Occipital lobe (tissue), 1 donor: ENCODE measurements at regions not wholly inside any gene's neighbourhood (a gene's known extent, or its start where the extent isn't known, plus 50 kb on each side); places are given as distances from the start of the nearest gene placed in this dataset.
"Not testable (repeated sequence)": the region's sequence is repeated elsewhere in the genome, so short reads cannot be mapped to it uniquely, and the experiment has no call there.

Experiments
- DNase-seq: peaks from one replicate; lab custom pipeline; 2025; lab: John Stamatoyannopoulos, UW

DNA sequence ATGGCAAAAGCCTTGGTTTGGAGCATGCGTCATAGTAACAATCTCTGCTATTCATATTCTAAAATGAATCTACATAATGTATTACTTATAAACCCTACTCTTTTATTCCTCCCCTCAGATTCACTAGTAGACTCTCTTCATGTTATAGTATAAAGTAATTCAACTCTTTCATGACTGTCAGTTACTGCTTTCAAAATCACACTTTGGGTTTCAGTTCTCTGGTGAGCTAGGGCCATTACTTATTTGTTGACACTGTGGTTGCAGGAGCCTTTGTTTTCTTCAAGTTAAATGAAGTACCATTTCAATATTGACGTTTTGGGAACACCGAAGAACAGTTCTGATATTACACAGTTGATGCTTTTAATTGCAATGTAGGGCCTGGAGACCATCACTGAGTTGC lies 378.4 kb downstream of the DDX10 start:
- DNase-seq = no peak

DNA sequence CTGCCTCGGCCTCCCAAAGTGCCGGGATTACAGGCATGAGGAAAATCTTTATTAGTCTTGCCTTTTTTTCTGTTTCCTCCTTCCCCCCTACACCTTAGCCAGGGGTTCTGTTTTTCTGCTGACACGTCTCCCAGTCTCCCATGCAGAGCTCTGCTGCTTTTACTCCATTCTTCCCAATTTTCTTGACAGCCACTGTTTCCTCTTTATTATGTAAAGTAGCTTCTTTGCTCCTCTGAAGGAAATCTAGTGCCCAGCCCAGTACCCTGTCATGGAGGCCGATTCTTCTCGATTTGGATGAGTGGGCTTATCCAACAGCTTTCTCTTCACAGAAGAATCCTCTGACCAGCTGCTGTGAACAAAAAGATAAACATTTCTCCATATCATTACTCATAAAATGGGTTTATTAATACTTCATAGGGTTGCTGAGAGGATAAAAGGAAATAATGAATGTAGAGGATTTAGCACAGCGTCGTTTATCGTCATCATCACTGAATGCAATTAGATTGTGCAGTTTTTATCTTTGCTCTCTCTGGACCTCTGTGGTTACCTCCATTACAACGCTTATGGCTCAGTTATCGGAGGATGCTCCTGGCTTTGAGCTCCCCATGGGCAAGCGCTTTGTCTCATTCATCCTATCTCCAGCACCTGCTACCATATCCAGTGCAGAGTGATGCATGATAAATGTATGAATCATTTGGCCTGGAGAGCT lies 375.6 kb upstream of the C11orf87 start:
- no peak for DNase-seq

DNA sequence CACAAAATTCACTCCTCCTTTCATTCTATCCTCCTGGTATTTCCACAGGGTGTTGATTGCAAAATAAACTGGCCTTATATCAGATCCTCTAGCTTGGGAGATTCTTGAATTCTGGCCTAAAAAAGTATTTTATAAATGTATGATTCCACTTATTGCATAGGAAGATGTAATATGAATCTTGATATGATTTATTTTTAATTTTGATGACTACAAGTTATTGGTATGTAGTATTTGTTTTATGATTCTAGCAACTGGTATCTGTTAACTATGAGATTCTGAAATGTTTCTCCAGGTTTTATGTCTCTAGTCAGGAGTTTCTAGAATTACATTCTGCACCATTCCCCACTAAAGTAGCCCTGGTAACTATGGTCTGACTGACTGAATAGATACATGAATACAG lies 373.9 kb upstream of the C11orf87 start:
- DNase-seq = no peak

DNA sequence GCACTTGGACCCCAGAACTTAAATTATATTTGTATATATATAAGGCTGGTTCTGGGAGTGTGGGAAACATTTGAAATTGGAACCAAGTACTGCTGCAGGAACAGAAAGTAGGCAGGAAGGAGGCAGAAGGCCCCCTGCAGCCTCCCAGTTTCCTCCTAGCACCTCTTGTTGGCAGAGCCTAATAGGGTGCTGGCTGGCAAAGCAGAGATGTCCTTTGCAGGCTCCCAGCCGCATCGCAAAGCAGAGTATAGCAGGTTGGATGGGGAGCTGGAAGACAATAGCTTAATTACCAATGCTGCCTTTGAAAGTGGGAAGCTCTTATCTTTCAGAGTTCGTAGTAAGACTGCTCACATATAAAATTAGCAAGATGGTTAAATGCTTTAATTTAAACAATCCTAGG lies 370.8 kb upstream of the C11orf87 start:
- DNase-seq = no peak

GRCh38 chr11:109059402-109059801 lies 362.6 kb upstream of the C11orf87 start:
- DNase-seq = no peak

DNA sequence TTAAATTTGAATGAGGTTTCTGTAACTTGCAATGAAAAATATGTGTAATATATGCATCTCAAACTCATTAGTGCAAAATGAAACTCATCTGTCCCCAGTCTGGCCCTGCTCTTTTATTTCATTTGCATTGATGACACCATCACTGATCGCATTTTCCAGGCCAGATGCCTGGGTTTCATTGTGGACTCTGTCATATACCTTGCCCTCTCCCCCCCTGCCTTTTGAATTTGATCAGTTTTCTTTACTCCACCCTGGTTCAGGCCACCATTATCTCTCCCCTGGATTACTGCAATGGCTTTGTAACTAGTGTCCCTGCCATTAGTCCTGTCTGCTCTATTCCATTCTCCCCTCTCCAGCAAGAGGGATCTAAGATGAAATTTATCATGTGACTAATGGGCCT lies 360.6 kb upstream of the C11orf87 start:
- no peak for DNase-seq

- DNase-seq = no peak
Observed at GRCh38 chr11:109062445-109062844, 359.5 kb upstream of the C11orf87 start.

- DNase-seq = no peak
Observed at GRCh38 chr11:109062871-109063270, 359.1 kb upstream of the C11orf87 start.

GRCh38 chr11:109064618-109065311 lies 357.2 kb upstream of the C11orf87 start:
- not testable (repeated sequence) for DNase-seq

DNA sequence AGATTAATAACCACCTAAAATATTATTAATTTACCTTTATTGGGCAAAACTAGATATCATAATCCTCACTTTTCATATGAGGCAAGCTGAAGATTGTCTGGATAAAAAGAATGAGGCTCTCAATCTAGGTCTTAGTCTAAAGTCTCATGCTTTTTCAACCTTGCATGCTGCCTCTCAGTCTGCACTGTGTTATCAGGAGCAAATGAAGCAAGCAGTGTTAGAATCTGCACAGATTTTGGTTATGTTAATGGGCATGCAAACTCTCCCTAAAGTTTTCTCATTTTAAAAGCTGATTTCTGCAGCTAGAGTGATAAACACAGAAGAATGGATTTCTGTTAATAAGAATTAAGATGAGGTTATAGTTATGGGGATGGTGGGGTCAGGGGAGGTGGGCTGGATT lies 350.7 kb upstream of the C11orf87 start:
- no peak for DNase-seq

GRCh38 chr11:109071712-109072524 lies 350.1 kb upstream of the C11orf87 start:
- DNase-seq = peak; percentile 38

- no peak for DNase-seq
Observed at GRCh38 chr11:109073032-109073822, 348.8 kb upstream of the C11orf87 start.

GRCh38 chr11:109075976-109076375 lies 346.0 kb upstream of the C11orf87 start:
- DNase-seq = no peak

DNA sequence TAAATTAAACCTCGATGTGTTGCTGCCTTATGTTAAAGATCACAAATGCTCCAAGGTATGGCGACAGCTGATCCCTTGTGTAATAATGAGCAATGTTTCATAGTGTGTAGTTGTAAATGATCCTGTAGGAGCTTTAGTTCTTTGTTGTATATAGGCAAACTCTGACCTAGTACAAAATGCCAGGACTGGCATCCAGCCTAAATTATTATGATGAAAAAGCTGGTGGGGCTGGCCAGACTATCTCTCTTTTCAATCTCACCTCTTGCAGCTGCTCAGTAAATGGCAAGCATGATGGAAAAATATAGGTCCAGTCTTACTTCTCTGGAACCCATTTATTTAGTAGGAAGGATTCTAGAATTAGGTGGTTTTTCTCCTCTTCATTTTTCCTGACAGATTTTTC lies 345.1 kb upstream of the C11orf87 start:
- DNase-seq = no peak

GRCh38 chr11:109077291-109077920 lies 344.6 kb upstream of the C11orf87 start:
- DNase-seq = no peak

DNA sequence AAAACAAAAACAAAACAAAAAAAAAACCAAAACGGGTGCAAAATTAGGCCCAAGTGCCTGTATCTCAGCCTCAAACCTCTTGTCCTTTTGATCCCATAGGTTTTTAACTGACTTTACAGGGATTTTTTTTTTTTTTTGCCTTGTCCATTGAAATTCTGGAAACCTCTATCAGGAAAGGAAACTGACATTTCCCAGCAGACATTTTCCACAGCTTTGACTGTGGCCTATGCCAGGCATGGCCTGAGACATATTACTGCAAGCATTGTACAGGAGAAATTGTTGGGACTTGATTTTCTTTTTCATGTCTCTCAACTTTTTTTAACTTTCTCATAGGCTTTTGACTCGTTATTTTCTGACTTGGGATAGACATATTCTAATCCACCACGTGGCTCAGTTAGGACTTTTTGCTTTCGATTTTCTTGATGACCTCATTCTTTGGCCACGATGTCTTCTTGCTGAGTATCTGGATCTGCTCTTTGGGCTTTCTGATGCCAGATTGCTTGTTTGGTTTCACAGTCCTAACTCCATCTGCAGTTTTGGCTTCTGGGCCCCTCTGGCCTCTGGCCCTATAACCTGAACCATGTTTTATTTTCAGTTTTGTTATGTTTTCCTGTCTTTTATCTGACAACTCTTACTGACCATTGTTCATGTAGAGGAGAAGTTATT lies 336.1 kb upstream of the C11orf87 start:
- no peak for DNase-seq

DNA sequence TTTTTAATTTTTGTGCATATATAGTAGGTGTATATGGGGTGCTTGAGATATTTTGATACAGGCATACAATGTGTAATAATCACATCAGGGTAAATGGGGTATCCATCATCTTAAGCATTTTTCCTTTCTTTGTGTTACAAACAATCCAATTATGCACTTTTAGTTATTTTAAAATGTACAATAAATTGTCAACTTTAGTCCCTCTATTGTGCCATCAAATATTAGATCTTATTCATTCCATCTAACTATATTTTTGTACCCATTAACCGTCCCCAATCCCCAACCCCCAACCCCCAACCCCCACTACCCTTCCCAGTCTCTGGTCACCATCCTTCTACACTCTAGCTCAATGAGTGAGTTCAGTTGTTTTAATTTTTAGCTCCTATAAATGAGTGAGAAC lies 335.1 kb upstream of the C11orf87 start:
- DNase-seq = no peak

DNA sequence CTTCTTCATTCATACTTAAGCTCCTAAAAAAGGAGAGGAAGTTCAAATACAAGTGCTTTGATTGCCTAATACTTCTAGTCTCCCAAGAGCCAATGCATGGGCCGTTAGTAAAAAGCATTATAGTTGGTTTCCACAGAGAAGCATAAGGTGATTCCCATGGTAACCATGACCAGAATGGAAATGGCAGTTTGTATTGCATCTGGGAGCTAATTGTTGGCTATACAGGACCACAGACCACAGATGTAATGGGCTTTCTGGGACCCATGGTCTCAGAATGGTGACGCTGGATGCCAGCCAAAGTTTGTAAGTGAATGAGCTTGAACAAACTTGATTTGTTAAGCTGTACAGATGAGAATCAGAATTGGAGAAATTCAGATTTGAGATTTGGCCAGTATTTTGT lies 333.9 kb upstream of the C11orf87 start:
- no peak for DNase-seq

DNA sequence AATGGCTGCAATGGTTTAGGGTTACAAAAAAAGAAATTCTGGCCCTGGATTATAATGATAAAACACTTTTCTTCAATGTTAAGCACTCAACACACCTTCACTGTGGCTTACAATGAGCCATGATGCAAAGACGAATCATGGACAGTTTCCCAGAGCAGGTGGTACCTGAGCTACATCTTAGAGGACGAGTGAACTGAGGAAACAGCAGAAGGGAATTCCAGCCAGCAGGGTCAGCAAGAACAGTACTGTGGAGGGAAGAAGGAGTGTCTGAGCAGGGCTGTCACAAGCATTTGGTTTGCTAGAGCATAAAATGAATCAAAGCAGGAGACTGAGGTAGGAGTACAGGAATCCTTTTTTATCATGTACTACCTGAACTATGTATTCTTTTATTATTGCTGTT lies 332.8 kb upstream of the C11orf87 start:
- DNase-seq = no peak

DNA sequence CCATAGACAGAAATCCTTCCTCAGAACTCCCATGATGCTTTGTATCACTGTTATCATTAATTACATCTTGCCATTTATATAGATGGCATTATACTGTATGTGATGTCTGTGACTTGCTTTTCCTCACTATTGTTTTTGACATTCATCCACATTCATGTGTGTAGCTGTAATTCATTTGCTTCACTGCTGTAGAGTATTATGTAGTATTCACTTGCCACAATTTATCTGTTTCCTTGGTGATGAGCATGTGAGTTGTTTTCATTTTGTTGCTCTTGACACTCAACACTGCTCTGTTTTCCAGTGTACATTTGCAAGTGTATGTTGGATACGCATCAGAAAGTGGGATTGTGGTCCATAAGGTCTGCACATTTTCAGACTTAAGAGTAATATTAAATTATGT lies 328.6 kb upstream of the C11orf87 start:
- no peak for DNase-seq

DNA sequence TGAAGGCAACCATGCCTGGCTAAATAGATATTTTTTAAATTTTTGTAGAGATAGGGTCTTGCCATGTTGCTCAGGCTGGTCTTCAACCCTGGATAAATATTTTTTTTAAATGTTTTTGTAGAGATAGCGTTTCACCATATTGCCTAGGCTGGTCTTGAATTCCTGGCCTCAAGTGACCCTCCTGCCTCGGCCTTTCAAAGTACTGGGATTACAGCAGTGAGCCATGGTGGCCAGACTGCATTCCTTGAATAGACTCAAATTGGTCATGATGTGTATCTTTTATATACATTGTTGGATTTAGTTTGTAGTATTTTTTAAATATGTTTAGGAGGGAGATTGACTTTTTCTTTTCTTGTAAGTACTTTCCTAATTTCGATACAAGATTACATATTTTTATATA lies 325.7 kb upstream of the C11orf87 start:
- DNase-seq = no peak
